ENCODE measurements at regions not wholly inside any gene's neighbourhood (a gene's known extent, or its start where the extent isn't known, plus 50 kb on each side); places are given as distances from the start of the nearest gene placed in this dataset.

DNA sequence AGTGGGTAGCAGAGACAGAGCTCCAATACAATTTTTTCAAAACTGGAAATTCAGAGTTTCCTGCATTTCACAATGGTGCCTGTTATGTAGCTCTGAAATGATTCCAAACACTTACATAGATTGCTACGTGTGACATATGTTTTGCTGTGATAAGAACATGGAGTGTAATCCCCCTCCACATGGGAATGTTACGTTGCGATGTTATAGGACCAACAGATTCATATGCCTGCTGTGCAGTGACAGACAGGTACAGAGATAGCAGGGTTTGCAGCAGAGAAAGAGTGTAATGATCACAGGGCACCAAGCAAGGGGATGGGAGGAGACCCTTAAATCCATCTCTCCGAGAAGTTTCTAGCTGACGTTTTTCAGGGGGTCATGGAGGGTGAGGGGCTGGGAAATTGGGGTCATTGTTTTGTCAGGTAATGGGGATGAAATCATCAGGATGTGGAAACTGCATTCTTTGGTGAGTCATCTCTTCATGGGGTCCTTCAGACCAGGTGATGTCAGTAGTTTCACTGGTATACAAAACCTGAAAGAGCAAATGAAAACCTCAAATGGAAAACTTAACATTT lies 76.6 kb upstream of the OSBPL8 start:
- TF ChIP-seq GABPB1 (CRISPR knock-in tag; IDR thresholded peaks at IDR 0.05) (no peak), CREB1 (CRISPR knock-in tag; IDR thresholded peaks at IDR 0.05) (no peak)
